K562 (cell line): ENCODE measurements at regions not wholly inside any gene's neighbourhood (a gene's known extent, or its start where the extent isn't known, plus 50 kb on each side); places are given as distances from the start of the nearest gene placed in this dataset.
A peak's percentile ranks its signal among the peaks of the same experiment; 100 is the strongest.

Source experiments
- CREM ChIP-seq: IDR thresholded peaks from 2 replicates; pipeline ENCODE4 v1.6.1; 2014; ENCODE audit warnings: antibody characterized with exemption, low read depth
- CXXC5 ChIP-seq: fragments of 250-450 bp; sonication (Bioruptor Pico); IDR thresholded peaks from 2 replicates; pipeline ENCODE4 v1.8.0; 2022; ENCODE audit warnings: inconsistent platforms, mild to moderate bottlenecking, moderate library complexity
- KHSRP ChIP-seq: fragments of 450-650 bp; IDR thresholded peaks from 2 replicates; pipeline ENCODE4 v1.6.1; 2017
- L3MBTL2 ChIP-seq: fragments of 450-650 bp; IDR thresholded peaks from 2 replicates; pipeline ENCODE4 v1.6.1; 2016; ENCODE audit warnings: mild to moderate bottlenecking, moderate library complexity
- NBN ChIP-seq: fragments of 450-650 bp; IDR thresholded peaks from 2 replicates; pipeline ENCODE4 v1.6.1; 2016; ENCODE audit warnings: low read depth, mild to moderate bottlenecking
- SNRNP70 ChIP-seq: fragments of 200-400 bp; formaldehyde crosslinking; optimal IDR thresholded peaks from 2 replicates; pipeline ENCODE3; 2017; ENCODE audit warnings: low read depth, low read length
- SUPT5H ChIP-seq: fragments of 450-650 bp; IDR thresholded peaks from 2 replicates; pipeline ENCODE4 v1.6.1; 2016
- TF ChIP-seq, protein P1 (sequence below), 2 experiments: fragments of 450-650 bp; formaldehyde crosslinking in 1 of 2; IDR thresholded peaks; 2 replicates each; pipeline versions ENCODE4 v1.4.0 to v1.6.1; 2014 to 2020; ENCODE audit warnings: mild to moderate bottlenecking in 2 of 2, borderline replicate concordance in 1 of 2, low read depth in 1 of 2
- TF ChIP-seq, protein P2 (sequence below): fragments of 450-650 bp; IDR thresholded peaks from 2 replicates; pipeline ENCODE4 v1.6.1; 2017; ENCODE audit warnings: antibody characterized with exemption, mild to moderate bottlenecking
- TF ChIP-seq, protein P3 (sequence below): conservative IDR thresholded peaks from 2 replicates; pipeline ENCODE4 v1.6.1; 2011; ENCODE audit warnings: low read depth, mild to moderate bottlenecking, low read length; ENCODE audit not compliant: control insufficient read depth
- TF ChIP-seq, protein P4 (sequence below): sonication (generic); formaldehyde crosslinking; IDR thresholded peaks from 2 replicates; pipeline ENCODE4 v1.8.0; 2022; ENCODE audit warnings: missing genetic modification reagents, mild to moderate bottlenecking, moderate library complexity, borderline replicate concordance

DNA sequence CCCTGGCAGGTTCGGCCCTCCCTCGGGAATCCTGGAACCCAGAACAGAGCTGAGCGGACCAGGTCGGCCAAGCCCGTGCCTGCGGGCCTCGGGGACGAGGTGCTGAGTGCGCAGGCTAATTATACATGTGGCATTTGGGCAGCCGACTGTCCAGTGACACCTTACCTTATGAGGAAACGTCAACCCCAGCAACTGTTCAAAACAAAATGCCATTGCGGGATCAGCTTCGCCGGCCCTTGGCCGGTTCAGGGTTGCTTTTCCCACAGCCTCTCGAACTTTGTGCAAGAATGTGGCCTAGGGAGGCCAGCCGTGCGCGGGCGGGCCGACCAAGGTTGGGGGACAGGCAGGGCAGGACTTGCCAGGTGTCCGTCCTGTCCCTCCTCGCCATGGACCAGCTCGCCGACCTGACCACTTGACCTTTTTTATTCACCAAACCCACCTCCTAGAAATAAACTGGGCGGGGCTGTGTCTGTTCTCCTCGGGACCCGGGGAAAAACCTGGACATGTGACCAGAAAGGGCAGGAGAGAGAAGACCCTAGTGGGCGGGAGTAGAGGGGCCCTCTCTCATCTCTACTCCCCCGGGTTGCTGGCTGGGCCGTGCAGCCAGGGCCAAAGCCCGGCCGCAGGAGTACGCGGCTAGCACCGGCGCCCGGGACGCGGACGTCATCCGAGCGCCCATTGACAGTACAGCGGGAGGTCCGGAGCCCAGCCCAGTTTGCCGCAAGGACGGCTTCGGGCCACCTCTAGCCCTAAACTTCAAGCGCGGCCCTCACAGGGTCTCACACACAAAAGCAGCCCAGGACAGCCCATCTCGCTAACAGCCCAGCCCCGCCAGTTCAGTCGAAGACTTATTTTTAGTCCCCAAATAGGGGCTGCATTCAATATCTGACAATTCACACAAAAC is 134.3 kb upstream of the C11orf58 start (continued):
- TF ChIP-seq, protein P1, sequence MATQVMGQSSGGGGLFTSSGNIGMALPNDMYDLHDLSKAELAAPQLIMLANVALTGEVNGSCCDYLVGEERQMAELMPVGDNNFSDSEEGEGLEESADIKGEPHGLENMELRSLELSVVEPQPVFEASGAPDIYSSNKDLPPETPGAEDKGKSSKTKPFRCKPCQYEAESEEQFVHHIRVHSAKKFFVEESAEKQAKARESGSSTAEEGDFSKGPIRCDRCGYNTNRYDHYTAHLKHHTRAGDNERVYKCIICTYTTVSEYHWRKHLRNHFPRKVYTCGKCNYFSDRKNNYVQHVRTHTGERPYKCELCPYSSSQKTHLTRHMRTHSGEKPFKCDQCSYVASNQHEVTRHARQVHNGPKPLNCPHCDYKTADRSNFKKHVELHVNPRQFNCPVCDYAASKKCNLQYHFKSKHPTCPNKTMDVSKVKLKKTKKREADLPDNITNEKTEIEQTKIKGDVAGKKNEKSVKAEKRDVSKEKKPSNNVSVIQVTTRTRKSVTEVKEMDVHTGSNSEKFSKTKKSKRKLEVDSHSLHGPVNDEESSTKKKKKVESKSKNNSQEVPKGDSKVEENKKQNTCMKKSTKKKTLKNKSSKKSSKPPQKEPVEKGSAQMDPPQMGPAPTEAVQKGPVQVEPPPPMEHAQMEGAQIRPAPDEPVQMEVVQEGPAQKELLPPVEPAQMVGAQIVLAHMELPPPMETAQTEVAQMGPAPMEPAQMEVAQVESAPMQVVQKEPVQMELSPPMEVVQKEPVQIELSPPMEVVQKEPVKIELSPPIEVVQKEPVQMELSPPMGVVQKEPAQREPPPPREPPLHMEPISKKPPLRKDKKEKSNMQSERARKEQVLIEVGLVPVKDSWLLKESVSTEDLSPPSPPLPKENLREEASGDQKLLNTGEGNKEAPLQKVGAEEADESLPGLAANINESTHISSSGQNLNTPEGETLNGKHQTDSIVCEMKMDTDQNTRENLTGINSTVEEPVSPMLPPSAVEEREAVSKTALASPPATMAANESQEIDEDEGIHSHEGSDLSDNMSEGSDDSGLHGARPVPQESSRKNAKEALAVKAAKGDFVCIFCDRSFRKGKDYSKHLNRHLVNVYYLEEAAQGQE (IDR thresholded peaks at IDR 0.05; ENCODE audit: borderline replicate concordance) = no peak
- TF ChIP-seq, protein P1 (CRISPR knock-in tag; IDR thresholded peaks at IDR 0.05; ENCODE audit: low read depth) = 0 out of 2 replicates have a peak, but pooled peaks have one; percentile 16
- TF ChIP-seq SUPT5H (peak; percentile 52; the same call in 1 of the 2 replicates), L3MBTL2 (peak; percentile 41; the same call in 1 of the 2 replicates), KHSRP (no peak), NBN (0 out of 2 replicates have a peak, but pooled peaks have one; percentile 64), CREM (peak; percentile 93), CXXC5 (CRISPR knock-in tag) (0 out of 2 replicates have a peak, but pooled peaks have one; percentile 43), SNRNP70 (no peak)
- TF ChIP-seq, protein P2, sequence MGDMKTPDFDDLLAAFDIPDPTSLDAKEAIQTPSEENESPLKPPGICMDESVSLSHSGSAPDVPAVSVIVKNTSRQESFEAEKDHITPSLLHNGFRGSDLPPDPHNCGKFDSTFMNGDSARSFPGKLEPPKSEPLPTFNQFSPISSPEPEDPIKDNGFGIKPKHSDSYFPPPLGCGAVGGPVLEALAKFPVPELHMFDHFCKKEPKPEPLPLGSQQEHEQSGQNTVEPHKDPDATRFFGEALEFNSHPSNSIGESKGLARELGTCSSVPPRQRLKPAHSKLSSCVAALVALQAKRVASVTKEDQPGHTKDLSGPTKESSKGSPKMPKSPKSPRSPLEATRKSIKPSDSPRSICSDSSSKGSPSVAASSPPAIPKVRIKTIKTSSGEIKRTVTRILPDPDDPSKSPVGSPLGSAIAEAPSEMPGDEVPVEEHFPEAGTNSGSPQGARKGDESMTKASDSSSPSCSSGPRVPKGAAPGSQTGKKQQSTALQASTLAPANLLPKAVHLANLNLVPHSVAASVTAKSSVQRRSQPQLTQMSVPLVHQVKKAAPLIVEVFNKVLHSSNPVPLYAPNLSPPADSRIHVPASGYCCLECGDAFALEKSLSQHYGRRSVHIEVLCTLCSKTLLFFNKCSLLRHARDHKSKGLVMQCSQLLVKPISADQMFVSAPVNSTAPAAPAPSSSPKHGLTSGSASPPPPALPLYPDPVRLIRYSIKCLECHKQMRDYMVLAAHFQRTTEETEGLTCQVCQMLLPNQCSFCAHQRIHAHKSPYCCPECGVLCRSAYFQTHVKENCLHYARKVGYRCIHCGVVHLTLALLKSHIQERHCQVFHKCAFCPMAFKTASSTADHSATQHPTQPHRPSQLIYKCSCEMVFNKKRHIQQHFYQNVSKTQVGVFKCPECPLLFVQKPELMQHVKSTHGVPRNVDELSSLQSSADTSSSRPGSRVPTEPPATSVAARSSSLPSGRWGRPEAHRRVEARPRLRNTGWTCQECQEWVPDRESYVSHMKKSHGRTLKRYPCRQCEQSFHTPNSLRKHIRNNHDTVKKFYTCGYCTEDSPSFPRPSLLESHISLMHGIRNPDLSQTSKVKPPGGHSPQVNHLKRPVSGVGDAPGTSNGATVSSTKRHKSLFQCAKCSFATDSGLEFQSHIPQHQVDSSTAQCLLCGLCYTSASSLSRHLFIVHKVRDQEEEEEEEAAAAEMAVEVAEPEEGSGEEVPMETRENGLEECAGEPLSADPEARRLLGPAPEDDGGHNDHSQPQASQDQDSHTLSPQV = 0 out of 2 replicates have a peak, but pooled peaks have one; percentile 45
- TF ChIP-seq, protein P3, sequence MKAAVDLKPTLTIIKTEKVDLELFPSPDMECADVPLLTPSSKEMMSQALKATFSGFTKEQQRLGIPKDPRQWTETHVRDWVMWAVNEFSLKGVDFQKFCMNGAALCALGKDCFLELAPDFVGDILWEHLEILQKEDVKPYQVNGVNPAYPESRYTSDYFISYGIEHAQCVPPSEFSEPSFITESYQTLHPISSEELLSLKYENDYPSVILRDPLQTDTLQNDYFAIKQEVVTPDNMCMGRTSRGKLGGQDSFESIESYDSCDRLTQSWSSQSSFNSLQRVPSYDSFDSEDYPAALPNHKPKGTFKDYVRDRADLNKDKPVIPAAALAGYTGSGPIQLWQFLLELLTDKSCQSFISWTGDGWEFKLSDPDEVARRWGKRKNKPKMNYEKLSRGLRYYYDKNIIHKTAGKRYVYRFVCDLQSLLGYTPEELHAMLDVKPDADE = peak; percentile 62; the same call in 1 of the 2 replicates
- TF ChIP-seq, protein P4, sequence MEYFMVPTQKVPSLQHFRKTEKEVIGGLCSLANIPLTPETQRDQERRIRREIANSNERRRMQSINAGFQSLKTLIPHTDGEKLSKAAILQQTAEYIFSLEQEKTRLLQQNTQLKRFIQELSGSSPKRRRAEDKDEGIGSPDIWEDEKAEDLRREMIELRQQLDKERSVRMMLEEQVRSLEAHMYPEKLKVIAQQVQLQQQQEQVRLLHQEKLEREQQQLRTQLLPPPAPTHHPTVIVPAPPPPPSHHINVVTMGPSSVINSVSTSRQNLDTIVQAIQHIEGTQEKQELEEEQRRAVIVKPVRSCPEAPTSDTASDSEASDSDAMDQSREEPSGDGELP (CRISPR knock-in tag) = peak; percentile 50; the same call in 1 of the 2 replicates
